PC-9 (cell line): ENCODE measurements at regions not wholly inside any gene's neighbourhood (a gene's known extent, or its start where the extent isn't known, plus 50 kb on each side); places are given as distances from the start of the nearest gene placed in this dataset.

Source experiments
- EZH2 ChIP-seq: fragments of 200-600 bp; sonication (generic); IDR thresholded peaks from 2 replicates; pipeline ENCODE4 v1.8.0; 2017; ENCODE audit warnings: antibody characterized with exemption, low read depth
- TF ChIP-seq, protein P1 (sequence below): fragments of 200-600 bp; sonication (generic); conservative IDR thresholded peaks from 2 replicates; pipeline ENCODE4 v1.6.1; 2017; ENCODE audit warnings: mixed run types, antibody characterized with exemption, mild to moderate bottlenecking, moderate library complexity

DNA sequence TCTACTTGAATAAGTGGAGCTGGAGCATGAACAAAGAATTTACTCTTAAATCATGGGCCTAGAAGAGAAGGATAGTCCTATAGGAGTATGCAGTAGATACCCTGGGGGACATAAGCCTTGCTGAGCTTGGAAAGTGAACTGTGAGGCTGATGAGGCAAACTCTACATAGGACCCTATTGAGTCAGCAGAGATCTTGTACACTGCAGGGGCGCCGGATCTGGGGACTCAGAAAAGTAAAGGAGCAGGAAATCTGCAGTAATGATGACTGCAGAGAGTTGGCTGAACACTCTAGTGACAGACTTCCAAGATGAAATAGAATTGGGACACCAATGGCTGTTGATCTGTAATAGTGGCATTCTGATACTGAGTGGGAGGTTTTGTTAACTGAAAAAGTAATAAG lies 543.7 kb downstream of the XIRP2 start:
- TF ChIP-seq, protein P1, sequence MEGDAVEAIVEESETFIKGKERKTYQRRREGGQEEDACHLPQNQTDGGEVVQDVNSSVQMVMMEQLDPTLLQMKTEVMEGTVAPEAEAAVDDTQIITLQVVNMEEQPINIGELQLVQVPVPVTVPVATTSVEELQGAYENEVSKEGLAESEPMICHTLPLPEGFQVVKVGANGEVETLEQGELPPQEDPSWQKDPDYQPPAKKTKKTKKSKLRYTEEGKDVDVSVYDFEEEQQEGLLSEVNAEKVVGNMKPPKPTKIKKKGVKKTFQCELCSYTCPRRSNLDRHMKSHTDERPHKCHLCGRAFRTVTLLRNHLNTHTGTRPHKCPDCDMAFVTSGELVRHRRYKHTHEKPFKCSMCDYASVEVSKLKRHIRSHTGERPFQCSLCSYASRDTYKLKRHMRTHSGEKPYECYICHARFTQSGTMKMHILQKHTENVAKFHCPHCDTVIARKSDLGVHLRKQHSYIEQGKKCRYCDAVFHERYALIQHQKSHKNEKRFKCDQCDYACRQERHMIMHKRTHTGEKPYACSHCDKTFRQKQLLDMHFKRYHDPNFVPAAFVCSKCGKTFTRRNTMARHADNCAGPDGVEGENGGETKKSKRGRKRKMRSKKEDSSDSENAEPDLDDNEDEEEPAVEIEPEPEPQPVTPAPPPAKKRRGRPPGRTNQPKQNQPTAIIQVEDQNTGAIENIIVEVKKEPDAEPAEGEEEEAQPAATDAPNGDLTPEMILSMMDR: no peak
- TF ChIP-seq EZH2: no peak
